H1 (cell line): ENCODE measurements at regions not wholly inside any gene's neighbourhood (a gene's known extent, or its start where the extent isn't known, plus 50 kb on each side); places are given as distances from the start of the nearest gene placed in this dataset.

Experiments
- GABPA ChIP-seq: IDR thresholded peaks from 2 replicates; pipeline ENCODE4 v1.6.1; 2011; ENCODE audit warnings: mild to moderate bottlenecking, low read length, moderate library complexity, borderline replicate concordance; ENCODE audit not compliant: insufficient read depth
- TF ChIP-seq, protein P1 (sequence below), 3 experiments: IDR thresholded peaks; 1 replicate in 2 of 3; 2 replicates in 1 of 3; pipeline versions ENCODE4 v1.5.1 to v1.6.1; 2011; ENCODE audit warnings: low read length in 3 of 3, mild to moderate bottlenecking in 3 of 3, inconsistent platforms in 2 of 3, low read depth in 1 of 3, moderate library complexity in 1 of 3; ENCODE audit not compliant: insufficient read depth in 1 of 3; ENCODE audit errors: control extremely low read depth in 1 of 3

- TF ChIP-seq, protein P1, sequence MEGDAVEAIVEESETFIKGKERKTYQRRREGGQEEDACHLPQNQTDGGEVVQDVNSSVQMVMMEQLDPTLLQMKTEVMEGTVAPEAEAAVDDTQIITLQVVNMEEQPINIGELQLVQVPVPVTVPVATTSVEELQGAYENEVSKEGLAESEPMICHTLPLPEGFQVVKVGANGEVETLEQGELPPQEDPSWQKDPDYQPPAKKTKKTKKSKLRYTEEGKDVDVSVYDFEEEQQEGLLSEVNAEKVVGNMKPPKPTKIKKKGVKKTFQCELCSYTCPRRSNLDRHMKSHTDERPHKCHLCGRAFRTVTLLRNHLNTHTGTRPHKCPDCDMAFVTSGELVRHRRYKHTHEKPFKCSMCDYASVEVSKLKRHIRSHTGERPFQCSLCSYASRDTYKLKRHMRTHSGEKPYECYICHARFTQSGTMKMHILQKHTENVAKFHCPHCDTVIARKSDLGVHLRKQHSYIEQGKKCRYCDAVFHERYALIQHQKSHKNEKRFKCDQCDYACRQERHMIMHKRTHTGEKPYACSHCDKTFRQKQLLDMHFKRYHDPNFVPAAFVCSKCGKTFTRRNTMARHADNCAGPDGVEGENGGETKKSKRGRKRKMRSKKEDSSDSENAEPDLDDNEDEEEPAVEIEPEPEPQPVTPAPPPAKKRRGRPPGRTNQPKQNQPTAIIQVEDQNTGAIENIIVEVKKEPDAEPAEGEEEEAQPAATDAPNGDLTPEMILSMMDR (IDR thresholded peaks at IDR 0.05; ENCODE audit: control extremely low read depth in 1 of 3, insufficient read depth in 1 of 3, low read depth in 1 of 3, low read length in 3 of 3) = no peak
- TF ChIP-seq GABPA = no peak
Observed at GRCh38 chr18:53935803-53936202, 288.7 kb downstream of the MBD2 start.
